HK-2 (cell line): ENCODE measurements at regions not wholly inside any gene's neighbourhood (a gene's known extent, or its start where the extent isn't known, plus 50 kb on each side); places are given as distances from the start of the nearest gene placed in this dataset.

Source experiments
- DNase-seq: peaks from one replicate; pipeline ENCODE4 v3.0.0-alpha.2; 2018; ENCODE audit not compliant: unreplicated experiment

DNA sequence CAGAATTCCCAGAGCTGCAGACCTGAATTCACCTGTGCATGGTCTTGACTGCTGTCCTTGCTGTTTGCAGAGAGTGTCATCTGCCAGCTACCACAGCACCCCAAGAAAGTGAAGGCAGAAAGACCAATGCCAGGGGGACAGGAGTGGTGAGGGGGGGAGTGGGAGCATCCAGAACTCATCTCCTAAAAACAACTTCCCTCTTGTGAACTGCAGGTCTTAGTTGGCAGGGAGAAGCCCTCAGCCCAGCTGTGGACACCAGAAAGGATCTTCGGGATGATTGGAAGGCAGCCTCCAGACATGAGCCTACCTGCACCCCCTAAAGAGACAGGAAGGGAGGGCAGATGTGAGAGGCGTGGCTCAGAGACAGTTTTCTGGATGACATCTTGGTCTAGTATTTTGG lies 615.8 kb upstream of the MGMT start:
- no peak for DNase-seq

DNA sequence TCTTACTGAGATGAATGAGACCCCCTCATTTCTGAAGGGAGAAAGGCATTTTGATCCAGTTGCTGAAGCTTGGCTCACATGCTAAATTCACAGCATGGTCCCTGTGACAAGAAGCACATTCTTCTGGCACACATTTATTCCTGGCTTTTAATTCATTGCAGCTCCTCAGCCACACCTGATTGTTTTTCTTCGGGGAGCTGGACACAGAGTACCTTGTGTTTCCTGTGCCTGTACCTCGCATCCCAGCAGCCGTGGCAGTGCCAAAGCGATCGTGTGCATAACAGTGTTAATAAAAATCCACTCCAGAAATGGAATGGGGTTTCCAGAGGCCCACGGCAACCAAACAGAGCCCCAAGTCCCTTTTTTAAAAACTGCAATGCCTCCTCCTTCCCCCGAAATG lies 615.3 kb upstream of the MGMT start:
- no peak for DNase-seq

DNA sequence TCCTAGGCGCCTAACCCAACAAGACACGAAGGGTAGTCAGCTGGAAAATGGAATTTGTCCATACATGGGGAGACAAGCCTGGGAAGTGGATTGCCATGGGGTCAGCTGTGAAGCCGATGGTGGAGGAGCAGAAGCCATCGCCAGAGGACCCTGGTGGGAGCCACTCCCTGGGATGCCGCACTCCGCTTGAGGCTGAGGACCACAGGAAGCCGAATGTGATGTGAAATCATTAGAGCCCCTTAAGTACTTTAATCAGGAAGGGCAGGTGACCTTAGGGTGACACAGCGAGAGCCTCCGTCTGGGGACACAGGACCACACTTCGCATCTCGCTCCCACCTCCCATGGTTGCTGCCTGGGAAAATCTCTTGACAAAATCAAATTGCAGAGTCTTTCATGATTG lies 614.6 kb upstream of the MGMT start:
- DNase-seq = no peak

DNA sequence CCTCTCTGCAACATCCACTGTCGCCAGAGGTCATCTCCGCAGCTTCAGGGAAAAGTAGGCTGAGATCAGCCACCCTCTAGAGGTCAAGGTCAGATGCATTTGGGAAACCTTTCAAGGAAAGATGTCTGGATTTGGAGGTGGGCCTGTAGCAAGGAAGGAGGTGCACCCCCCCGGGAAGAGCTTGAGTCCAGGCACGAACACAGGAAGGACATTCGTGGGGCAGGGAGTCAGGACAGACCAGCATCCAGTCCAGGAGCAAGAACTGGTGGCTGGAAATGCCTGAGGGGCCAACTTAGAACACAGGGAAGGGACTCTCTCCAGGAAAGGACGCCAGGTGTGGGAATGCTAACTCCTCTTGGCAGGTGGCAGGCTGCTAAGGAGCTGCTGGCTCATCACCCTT lies 614.1 kb upstream of the MGMT start:
- no peak for DNase-seq

DNA sequence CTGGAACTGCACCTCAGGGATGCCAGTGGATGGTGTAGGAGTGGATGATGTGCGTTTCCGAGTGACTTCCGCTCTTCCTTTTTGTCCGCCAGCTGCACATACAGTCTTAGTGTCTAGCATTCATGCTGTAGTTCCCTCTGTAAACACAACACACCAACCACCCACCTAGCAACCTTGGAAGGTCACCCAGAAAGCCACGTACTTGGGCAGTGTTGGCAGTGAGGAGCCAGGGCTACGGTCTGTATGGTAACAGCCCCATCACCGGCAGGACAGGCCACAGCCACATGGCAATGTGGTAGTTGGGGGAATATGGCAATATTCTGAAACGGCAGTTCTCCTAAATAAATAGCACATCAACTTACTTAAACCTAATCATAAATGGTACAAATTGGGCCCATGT lies 613.5 kb upstream of the MGMT start:
- no peak for DNase-seq

DNA sequence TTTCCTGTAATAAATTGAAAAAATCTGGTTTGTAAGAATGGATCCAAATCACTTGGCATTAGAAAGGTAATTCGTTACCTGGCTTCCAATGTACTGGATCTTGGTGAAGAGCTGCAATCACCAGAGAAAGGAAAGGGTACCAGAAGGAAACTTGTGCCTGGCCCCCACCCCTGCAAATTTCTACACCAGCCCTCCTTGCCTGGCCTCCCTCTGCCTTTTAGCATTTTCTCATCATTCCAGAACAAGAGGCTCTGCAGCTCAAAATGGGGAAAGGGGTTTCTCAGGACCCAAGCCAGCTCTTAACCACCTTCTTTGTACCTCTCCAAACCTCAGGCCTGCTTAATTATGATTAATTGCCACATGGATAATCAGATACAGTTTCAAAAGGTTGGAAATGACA lies 612.8 kb upstream of the MGMT start:
- no peak for DNase-seq

DNA sequence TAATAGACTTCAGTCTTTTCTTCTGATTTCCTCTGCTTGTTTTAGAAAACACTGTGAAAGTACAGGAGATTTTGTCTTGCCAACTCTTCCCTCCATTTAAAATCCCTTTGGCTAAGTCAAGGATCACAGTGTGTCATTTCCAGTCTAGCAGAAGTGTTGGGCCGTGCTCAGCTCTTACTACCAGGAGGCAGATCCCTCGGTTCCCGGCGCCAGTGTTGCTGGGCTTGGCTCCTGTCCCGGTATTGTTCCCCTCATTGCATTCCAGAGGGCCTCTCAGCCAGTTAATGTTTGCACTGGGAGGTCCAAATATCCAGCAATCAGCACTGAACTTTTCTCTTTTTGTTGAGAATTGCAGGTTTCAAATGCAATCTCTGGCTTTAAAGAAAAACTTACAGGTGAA lies 612.1 kb upstream of the MGMT start:
- peak; percentile 42 for DNase-seq

DNA sequence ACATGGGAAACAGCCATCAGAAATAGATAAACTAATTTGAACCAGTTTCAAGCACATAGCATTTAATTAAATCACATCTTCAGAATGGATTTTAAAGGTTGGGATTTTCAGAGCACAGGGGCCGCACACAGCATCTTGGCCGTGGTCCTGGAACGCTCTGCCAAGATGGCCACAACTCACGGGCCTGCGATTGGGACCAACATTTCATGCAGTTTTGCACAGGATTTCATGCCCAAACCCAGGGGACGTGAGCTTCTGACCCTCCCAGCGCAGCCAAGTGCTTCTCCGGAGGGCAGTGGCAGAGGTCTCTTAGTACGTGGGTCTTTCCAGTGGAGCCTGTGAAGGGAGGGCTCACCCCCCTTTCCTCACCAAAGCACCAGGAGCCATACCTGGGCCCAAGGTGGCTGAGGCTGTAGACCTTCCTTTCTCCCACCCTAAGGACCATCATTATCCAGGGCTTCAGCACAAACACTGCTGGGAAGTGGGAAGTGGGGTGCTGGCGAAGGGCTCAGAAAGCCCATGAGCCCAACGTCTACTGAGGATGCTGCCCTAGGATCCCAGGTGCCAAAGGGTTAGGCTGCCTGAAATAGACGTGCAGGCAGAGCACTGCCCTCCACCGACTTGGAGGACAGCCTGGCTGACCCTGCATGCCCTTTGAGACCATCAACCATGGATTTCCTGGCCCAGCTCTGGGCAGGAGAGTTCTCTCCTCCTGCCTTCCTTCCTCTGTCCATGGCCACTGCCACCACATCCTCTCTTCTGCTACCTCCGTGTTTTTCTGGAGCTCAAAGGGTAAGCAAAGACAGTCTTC lies 611.2 kb upstream of the MGMT start:
- DNase-seq = no peak

DNA sequence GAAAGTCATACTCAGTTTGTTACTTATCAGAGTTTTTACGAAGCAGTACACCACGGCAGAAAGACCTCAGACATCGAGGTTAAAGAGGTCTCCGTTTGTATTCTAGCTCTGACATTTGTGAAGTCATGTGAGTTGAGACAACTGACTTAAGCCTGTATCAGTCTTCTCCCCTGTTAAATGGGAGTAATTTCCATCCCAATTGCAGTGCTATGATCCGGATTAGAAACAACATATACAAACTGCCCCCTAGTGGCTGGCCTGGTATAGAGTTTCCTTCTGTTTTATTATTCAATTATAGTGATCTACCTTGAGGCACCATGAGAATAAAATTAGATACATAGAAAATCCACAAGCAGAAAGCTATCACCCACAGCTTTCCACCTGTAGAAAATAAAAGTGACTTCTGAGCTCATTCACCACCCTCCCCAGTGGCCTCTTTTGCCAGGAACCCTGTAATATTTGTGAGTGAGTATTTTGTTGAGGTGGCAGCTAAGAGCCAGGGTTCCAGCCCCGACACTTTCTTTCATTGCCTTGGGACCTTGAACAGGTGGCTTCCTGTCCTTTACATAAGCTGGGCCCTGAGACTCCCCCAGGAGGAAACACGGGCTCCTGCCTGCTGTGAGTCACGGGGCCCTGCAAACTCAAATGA lies 607.2 kb upstream of the MGMT start:
- peak; percentile 31 for DNase-seq

DNA sequence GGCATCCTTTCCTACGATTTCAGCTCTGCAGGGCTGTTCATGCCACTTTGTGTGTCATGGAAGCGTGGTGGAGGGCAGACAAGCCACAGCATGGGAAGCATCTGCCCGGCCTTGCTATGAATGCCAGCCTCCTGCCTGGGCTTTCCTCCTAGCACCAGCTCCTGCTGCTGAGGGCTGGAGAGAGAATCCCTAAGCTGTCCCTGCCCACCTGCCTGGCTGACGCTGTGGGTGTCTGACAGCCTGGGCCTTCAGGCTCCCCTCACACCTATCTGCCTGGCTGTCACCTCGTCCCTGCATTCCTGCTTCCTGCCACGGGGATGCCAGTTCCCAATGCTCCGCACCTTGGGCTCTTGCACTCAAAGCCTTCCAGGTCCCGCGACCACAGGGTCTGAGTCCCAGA lies 606.5 kb upstream of the MGMT start:
- DNase-seq = no peak

DNA sequence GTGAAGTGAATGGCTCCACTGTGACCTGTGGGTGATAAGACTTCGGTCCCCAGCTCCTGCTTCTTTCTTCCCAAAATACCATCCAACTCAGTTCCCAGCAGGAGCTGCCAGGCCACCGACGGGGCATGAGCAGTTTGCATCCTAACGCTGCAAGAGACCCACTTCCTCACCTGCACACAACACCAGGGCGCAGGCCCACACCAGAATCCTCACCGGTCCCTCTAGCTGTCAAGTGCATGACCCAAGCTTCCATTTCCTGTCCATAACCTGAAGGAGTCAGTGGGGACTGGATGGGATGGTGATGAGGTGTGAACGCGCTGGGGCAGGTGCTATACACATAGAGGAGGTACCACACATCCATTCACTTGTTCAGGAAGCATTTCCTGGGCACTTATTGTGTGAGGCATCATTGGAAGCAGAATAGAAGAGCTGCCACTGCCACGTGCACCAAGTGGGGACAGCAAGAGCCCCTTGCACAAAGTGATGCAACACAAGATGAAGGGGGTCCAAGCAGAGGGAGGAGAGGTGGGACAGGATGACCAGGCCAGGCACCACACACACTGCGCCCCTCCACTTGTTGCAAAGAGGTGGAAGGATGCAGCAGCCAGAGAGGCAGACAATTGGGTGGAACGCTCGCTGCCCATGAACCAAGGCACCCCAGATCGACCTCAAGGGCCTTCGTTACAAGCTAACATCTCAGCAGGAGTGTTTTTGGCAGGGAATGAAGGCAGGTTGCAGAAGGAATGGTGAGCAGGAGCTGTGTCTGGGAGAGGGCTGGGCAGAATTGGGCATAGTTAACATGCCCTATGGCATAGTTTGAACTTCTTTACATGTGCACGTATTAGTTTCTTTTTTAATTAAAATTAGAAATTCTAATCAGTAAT lies 605.8 kb upstream of the MGMT start:
- DNase-seq = no peak

DNA sequence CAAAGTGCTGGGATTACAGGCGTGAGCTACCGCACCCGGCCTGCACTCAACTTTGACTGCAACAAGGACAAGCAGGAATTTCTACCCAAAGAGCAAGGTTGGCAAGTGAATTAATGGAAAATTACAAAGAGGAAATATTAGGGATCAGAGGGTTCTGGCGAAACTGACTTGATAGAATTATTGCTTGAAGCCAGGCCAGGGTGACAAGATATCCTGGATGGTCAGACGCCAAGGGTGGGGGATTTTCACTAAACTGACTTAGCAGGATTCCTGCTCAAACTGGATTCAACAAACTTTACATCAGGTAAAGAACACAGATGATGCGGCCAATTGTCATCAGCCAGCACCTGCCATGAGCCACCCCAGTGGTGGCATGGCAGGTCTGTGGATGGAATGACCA lies 603.6 kb upstream of the MGMT start:
- no peak for DNase-seq

DNA sequence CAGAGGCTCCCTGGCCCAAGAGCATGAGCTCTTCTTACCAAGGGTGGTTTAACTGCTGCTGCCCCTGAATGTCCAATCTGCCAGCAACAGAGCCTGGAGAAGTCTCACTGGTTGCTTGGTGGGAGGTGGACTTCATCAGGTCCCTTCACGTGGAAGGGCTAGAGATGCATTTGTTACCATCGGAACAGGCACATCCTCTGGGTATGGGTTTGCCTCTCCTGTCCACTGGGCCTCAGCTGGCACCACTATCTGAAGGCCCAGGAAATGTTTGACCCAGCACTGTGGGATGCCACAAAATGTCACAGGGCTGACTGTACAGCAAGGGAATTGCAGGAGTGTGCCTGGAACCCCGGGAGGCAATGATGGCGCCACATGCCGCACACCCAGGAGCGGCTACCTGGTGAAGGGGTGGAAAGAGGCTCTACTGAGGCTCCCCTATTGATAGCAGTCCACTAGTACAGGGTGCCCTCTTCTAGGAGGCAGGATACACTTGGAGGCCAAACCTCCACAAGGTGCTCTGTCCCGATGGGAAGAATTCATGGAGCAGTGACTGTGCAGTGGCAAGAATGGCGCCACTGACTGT lies 603.1 kb upstream of the MGMT start:
- no peak for DNase-seq

DNA sequence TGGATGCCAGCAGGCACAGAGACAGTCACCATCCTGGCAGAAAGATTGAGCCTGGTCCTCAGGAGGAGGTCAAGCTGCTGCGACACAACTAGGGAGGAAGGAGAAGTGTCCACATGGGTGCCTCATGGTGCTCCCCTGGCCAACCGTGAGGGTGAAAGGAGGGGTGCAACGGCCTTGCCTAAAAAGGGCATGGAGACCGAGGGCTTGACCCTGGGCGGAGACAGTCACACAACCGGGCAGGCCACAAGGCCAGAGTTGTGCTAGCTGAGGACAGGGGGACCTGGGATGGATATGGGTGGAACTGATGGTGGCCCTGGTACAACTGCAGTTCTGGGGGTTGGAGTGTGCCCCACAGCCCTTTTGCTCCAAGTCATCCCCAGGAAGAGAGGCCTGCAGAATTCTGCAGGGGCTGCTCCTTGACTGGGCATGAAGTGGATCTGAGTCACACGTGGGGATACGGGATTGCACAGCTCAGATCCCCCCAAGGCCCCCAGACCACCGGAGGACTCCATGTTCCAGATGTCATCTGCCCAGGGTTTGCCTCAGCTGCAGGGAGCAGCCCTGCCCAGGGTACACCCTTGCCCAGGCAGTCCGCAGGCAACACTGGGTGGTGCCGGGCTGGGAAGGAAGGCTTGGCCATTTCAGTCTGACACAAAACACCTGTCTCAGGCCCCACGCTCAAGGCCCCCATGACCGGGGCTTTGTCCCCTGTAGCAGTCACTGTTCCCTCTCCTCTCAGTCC lies 602.3 kb upstream of the MGMT start:
- no peak for DNase-seq

DNA sequence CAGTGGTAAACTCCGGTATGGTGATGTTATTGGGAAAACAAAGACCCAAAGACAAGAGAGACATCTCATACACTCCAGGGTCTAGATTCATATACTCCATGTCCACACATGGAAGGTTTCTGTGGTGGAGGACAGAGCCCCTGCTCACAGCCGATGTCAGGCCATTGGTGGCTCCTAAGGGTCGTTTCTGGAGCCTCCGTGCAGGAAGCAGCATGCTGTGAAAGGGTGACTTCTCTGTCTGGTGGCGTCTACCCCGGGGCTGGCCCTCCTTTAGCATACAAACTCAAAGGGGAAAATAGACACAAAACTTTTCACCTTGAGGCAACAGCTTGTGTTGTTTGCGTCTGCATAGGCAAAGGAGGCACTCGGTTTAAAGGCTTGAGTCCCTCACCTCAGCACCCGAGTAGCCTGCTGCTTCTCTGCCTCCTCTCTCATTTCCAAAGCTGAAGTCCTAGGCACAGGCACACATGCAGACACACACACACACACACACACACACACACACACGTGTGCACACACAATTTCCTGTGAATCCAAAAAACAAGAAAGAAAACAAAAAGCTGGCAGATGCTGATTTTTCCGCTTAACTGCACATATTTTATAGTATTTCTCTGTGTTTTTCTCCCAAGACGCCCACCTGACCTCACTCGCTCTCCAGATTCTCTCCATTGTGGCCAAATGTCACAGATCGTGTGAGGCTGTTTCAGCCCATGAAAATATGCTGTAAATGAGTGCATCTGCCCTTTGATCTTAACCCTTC lies 601.4 kb upstream of the MGMT start:
- DNase-seq = no peak

DNA sequence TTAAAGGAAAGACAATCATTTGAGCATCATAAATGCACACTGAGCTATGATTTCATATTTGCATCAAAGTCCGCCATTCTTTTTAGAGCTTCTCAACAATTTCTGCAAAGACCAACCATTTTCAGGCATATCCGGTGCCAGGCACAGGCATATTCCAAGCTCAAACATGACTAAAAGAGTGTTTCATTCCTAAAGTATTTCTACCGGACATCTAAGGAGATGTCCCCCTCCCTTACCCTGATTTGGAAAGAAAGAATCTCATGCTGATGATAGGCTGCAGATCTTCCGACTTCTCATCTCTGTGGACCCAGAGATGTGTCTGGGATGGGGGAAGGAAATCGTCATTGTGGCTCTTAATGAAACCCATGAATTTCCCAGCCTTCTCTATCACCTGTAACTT lies 600.5 kb upstream of the MGMT start:
- no peak for DNase-seq

DNA sequence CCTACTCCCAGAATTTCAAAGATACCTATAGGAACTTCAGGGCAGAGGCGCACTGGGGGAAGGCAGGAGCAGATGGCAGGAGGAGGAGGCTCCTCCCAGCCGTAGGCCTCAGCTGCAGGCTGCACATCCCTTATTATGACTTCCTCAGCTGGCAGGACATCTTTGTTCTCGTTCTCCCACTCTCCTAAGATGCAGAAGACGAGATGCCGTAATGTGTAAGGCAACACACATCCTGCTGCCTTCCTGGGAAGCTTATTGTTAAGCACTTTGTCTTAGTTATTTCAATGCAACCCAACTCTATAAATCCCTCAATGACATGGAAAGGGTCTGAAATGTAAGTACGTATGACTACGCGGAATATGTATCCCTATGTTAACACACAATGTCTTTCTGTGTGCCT lies 599.8 kb upstream of the MGMT start:
- DNase-seq = no peak

DNA sequence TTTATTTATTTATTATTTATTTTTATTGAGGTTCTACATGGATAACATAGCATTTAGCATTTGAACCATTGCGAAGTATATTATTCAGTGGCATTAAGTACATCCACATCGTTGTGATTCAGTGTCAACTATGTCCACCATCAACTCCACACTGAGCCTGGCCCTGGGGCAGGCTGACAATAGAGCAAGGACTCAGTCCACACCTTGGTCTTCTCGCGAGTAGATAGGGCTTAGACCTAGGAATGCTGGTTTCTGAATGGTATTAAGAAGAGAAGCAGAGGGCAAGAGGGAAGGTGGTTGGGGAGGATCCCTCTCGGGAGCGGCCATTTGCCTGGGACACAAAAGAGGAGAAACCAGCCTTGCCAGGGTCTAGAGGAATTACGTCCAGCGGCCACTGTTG lies 599.2 kb upstream of the MGMT start:
- DNase-seq = no peak

DNA sequence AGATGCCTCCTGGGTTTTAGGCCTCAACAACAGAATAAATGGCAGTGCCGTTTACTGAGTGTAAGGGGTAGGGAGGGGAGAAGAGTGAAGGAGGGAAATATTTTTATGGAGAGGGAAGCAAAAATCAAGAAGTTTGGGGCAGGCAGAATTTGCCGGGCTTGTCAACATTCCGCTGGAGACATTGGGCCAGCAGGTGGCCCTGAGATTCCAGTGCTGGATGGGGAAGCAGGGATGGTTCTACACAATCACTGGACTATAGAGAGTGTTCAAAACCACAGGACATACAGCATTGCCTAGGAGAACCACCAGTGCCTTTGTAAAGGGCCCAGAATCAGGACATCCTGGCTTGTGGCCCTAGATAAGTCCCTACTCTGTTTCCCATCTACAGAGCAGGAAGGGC lies 598.6 kb upstream of the MGMT start:
- DNase-seq = no peak

DNA sequence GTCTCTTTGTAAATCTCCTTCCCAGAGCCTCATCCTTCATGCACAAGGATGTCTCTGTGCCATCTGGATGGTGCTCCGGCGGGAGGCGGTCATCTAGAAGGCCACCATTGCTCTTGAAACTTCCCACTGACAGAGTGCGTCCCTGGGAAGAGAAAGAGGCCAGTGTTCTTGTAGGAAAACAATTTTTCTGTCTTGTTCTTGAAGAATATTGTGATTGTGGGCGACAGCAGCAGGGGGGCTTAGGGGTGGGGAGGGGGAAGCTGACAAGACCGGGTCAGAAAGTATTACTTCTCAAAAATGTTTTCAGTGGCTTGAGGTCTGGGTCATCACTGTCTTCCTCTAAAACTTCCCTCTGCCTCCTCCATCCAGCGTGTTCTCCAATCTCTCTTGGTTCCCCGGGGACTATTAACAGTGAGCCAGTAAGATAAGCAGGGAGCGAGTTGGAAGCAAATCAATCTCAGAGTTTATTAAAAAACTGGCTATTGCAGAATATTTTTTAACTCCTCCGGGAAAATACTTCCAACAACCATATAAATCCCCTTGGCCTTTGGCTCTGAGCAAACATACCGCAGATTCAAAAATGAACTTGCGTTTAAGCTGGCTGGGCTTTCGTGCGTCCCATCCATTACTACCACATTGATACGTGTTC lies 597.8 kb upstream of the MGMT start:
- no peak for DNase-seq
